Activated CD4-positive, alpha-beta T cell treated with anti-CD3 and anti-CD28 coated beads, Interleukin-2, amount 50 U/mL, for 24 hours (primary cell): ENCODE measurements at regions not wholly inside any gene's neighbourhood (a gene's known extent, or its start where the extent isn't known, plus 50 kb on each side); places are given as distances from the start of the nearest gene placed in this dataset.
"Not testable (repeated sequence)": the region's sequence is repeated elsewhere in the genome, so short reads cannot be mapped to it uniquely, and the experiment has no call there.

Experiments used
- DNase-seq, 2 donors: peaks; one replicate each; pipeline ENCODE4 v3.0.0-alpha.2; 2020; ENCODE audit warnings: low read depth in 1 of 2, low spot score in 1 of 2

GRCh38 chr5:162209005-162209605 is 141.5 kb downstream of the GABRG2 start:
- DNase-seq: no peak

- no peak for DNase-seq
Measured at GRCh38 chr5:162214551-162214950, 147.0 kb downstream of the GABRG2 start.

- DNase-seq: no peak
Measured at GRCh38 chr5:162217037-162217436, 149.5 kb downstream of the GABRG2 start.

GRCh38 chr5:162221910-162222309 is 154.3 kb downstream of the GABRG2 start:
- no peak for DNase-seq

- no peak for DNase-seq
Measured at GRCh38 chr5:162227075-162227474, 159.5 kb downstream of the GABRG2 start.

- DNase-seq: no peak
Measured at GRCh38 chr5:162230348-162230747, 162.8 kb downstream of the GABRG2 start.

- no peak for DNase-seq
Measured at GRCh38 chr5:162231522-162231921, 163.9 kb downstream of the GABRG2 start.

- DNase-seq: no peak
Measured at GRCh38 chr5:162240734-162241133, 173.2 kb downstream of the GABRG2 start.

- no peak for DNase-seq
Measured at GRCh38 chr5:162242416-162242815, 174.8 kb downstream of the GABRG2 start.

GRCh38 chr5:162243651-162244050 is 176.1 kb downstream of the GABRG2 start:
- DNase-seq: no peak

- no peak for DNase-seq
Measured at GRCh38 chr5:162248107-162248713, 180.6 kb downstream of the GABRG2 start.

GRCh38 chr5:162256711-162257110 is 189.1 kb downstream of the GABRG2 start:
- DNase-seq: no peak

GRCh38 chr5:162268694-162269481 is 201.3 kb downstream of the GABRG2 start:
- no peak for DNase-seq

- no peak for DNase-seq
Measured at GRCh38 chr5:162272417-162272816, 204.8 kb downstream of the GABRG2 start.

GRCh38 chr5:162274679-162275078 is 207.1 kb downstream of the GABRG2 start:
- no peak for DNase-seq

- DNase-seq: not testable (repeated sequence)
Measured at GRCh38 chr5:162275387-162275786, 207.8 kb downstream of the GABRG2 start.

GRCh38 chr5:162282191-162282590 is 214.6 kb downstream of the GABRG2 start:
- no peak for DNase-seq

GRCh38 chr5:162283609-162284008 is 216.0 kb downstream of the GABRG2 start:
- no peak for DNase-seq

- DNase-seq: no peak
Measured at GRCh38 chr5:162288647-162289296, 221.2 kb downstream of the GABRG2 start.

- DNase-seq: no peak
Measured at GRCh38 chr5:162289489-162289888, 221.9 kb downstream of the GABRG2 start.

- no peak for DNase-seq
Measured at GRCh38 chr5:162299793-162300192, 232.2 kb downstream of the GABRG2 start.

GRCh38 chr5:162301356-162301755 is 233.8 kb downstream of the GABRG2 start:
- no peak for DNase-seq
